Smooth muscle cell (in vitro differentiated cells): ENCODE measurements at regions not wholly inside any gene's neighbourhood (a gene's known extent, or its start where the extent isn't known, plus 50 kb on each side); places are given as distances from the start of the nearest gene placed in this dataset.

Source experiments
- DNase-seq: peaks from one replicate; lab custom pipeline; 2025; ENCODE audit not compliant: unreplicated experiment; lab: John Stamatoyannopoulos, UW
- H2AFZ ChIP-seq: fragments of 200-600 bp; sonication (generic); 2 replicates; pipeline ENCODE4 v1.6.0; 2016; ENCODE audit warnings: antibody characterized with exemption, low read depth, mild to moderate bottlenecking
- H3F3A ChIP-seq: fragments of 200-600 bp; sonication (generic); 2 replicates; pipeline ENCODE4 v1.6.0; 2017; ENCODE audit warnings: antibody characterized with exemption, low read depth
- H3K27ac ChIP-seq: fragments of 200-600 bp; sonication (generic); 2 replicates; pipeline ENCODE4 v1.5.1; 2016; ENCODE audit warnings: low read depth, mild to moderate bottlenecking
- H3K27me3 ChIP-seq: fragments of 200-600 bp; sonication (generic); 2 replicates; pipeline ENCODE4 v1.6.1; 2016; ENCODE audit warnings: low read depth, mild to moderate bottlenecking
- H3K36me3 ChIP-seq: fragments of 200-600 bp; sonication (generic); 2 replicates; pipeline ENCODE4 v1.5.1; 2016; ENCODE audit warnings: low read depth
- H3K4me1 ChIP-seq: fragments of 200-600 bp; sonication (generic); 2 replicates; pipeline ENCODE4 v1.5.1; 2016; ENCODE audit warnings: low read depth
- H3K4me2 ChIP-seq: fragments of 200-600 bp; sonication (generic); 2 replicates; pipeline ENCODE4 v1.6.0; 2016; ENCODE audit warnings: mild to moderate bottlenecking
- H3K4me3 ChIP-seq: fragments of 200-600 bp; sonication (generic); 2 replicates; pipeline ENCODE4 v1.5.1; 2016; ENCODE audit warnings: mild to moderate bottlenecking
- H3K79me2 ChIP-seq: fragments of 200-600 bp; sonication (generic); 2 replicates; pipeline ENCODE4 v1.6.0; 2016; ENCODE audit warnings: low read depth, mild to moderate bottlenecking
- H3K9ac ChIP-seq: fragments of 200-600 bp; sonication (generic); 2 replicates; pipeline ENCODE4 v1.6.0; 2016; ENCODE audit warnings: low read depth
- H3K9me3 ChIP-seq: fragments of 200-600 bp; sonication (generic); replicated peaks from 2 replicates; pipeline ENCODE4 v1.5.1; 2016; ENCODE audit warnings: low read depth
- H4K20me1 ChIP-seq: fragments of 200-600 bp; sonication (generic); 2 replicates; pipeline ENCODE4 v1.6.0; 2016; ENCODE audit warnings: low read depth
- CTCF ChIP-seq: fragments of 200-600 bp; sonication (generic); IDR thresholded peaks from 2 replicates; pipeline ENCODE4 v1.5.1; 2017; ENCODE audit warnings: borderline replicate concordance, mild to moderate bottlenecking, antibody characterized with exemption; ENCODE audit not compliant: insufficient read depth, poor library complexity, severe bottlenecking
- WGBS: methylation state at CpG from one replicate; pipeline ENCODE4 v1.1.7; 2016; ENCODE audit warnings: low lambda C conversion rate; 5-methylcytosine and 5-hydroxymethylcytosine counted together

GRCh38 chr2:129010262-129010661 lies 691.6 kb upstream of the HS6ST1 start:
- Histone ChIP-seq H3K27me3 (no peaks in the 10 kb centered on the region), H3K79me2 (no peaks in the 10 kb centered on the region), H3K4me1 (no peaks in the 10 kb centered on the region), H3K4me3 (no peak overlapping the region), H3K4me2 (no peak overlapping the region), H4K20me1 (no peaks in the 10 kb centered on the region), H3K36me3 (no peaks in the 10 kb centered on the region), H3K9me3 (no peaks in the 10 kb centered on the region), H3K27ac (no peak overlapping the region), H2AFZ (no peak overlapping the region), H3K9ac (no peak overlapping the region), H3F3A (no peaks in the 10 kb centered on the region)
- DNase-seq: no peak
- 91% methylated on average over 5 of the region's 5 CpGs for WGBS
- TF ChIP-seq CTCF: no peak

- no peak for TF ChIP-seq CTCF
- H3K9ac ChIP-seq: no peak overlapping the region
- no peak for DNase-seq
- WGBS: 87% methylated on average over 9 of the region's 9 CpGs
- H4K20me1 ChIP-seq: no peaks in the 10 kb centered on the region
- no peaks in the 10 kb centered on the region for H3K27me3 ChIP-seq
- no peaks in the 10 kb centered on the region for H3K9me3 ChIP-seq
- H3K4me1 ChIP-seq: no peaks in the 10 kb centered on the region
- H2AFZ ChIP-seq: no peak overlapping the region
- no peaks in the 10 kb centered on the region for H3K79me2 ChIP-seq
- no peak overlapping the region for H3K4me2 ChIP-seq
- no peaks in the 10 kb centered on the region for H3K36me3 ChIP-seq
- H3K4me3 ChIP-seq: no peak overlapping the region
- no peaks in the 10 kb centered on the region for H3F3A ChIP-seq
- H3K27ac ChIP-seq: no peak overlapping the region
Observed at GRCh38 chr2:129011466-129012061, 692.9 kb upstream of the HS6ST1 start.

GRCh38 chr2:129014432-129014831 lies 695.8 kb upstream of the HS6ST1 start:
- no peak overlapping the region for H3K27ac ChIP-seq
- no peak overlapping the region for H3K9ac ChIP-seq
- H3K4me2 ChIP-seq: no peak overlapping the region
- no peak for DNase-seq
- no peaks in the 10 kb centered on the region for H4K20me1 ChIP-seq
- H3K4me3 ChIP-seq: no peak overlapping the region
- H2AFZ ChIP-seq: no peak overlapping the region
- H3K79me2 ChIP-seq: no peaks in the 10 kb centered on the region
- TF ChIP-seq CTCF: no peak
- no peaks in the 10 kb centered on the region for H3K4me1 ChIP-seq
- H3F3A ChIP-seq: no peaks in the 10 kb centered on the region
- no peaks in the 10 kb centered on the region for H3K27me3 ChIP-seq
- H3K36me3 ChIP-seq: no peaks in the 10 kb centered on the region
- H3K9me3 ChIP-seq: no peaks in the 10 kb centered on the region
- 92% methylated on average over 2 of the region's 2 CpGs for WGBS
